ENCODE measurements at regions not wholly inside any gene's neighbourhood (a gene's known extent, or its start where the extent isn't known, plus 50 kb on each side); places are given as distances from the start of the nearest gene placed in this dataset.

GRCh38 chr11:92008249-92008648, 216.4 kb upstream of the FAT3 start:
- TF ChIP-seq POLR2AphosphoS5 (IDR thresholded peaks at IDR 0.05; ENCODE audit: low read depth, low read length) (no peak), SIN3A (IDR thresholded peaks at IDR 0.05; ENCODE audit: borderline replicate concordance, insufficient read depth, low read length) (no peak), TAF1 (IDR thresholded peaks at IDR 0.05; ENCODE audit: borderline replicate concordance, insufficient read depth, low read length) (no peak), REST (IDR thresholded peaks at IDR 0.05; ENCODE audit: insufficient read depth in 1 of 2, low read depth in 2 of 2, low read length in 2 of 2) (no peak)
